Right lobe of liver (tissue), 6 donors: ENCODE measurements at regions not wholly inside any gene's neighbourhood (a gene's known extent, or its start where the extent isn't known, plus 50 kb on each side); places are given as distances from the start of the nearest gene placed in this dataset.

ENCODE experiments used
- ATAC-seq, 4 donors: fragments of 200-7000 bp; cut with Tn5 transposase; one replicate each; pipeline ENCODE4 v1.9.1; 2020; ENCODE audit warnings: mild to moderate bottlenecking in 4 of 4, moderate library complexity in 4 of 4
- DNase-seq, 3 donors: peaks; one replicate each; pipeline ENCODE4 v3.0.0-alpha.2; 2020
- H3K27ac ChIP-seq, 3 donors: fragments of 200-600 bp; one replicate each; pipeline ENCODE4 v1.8.0; 2022
- H3K27me3 ChIP-seq, 2 donors: fragments of 200-600 bp; one replicate each; pipeline ENCODE4 v1.8.0; 2022
- H3K36me3 ChIP-seq, 4 donors: fragments of 200-600 bp; sonication (generic) in 1 of 4; one replicate each; pipeline versions ENCODE4 v1.5.1 to v1.8.0; 2017 to 2022; ENCODE audit warnings: control low read depth in 1 of 4
- H3K4me1 ChIP-seq, 4 donors: fragments of 200-600 bp; sonication (generic) in 1 of 4; one replicate each; pipeline versions ENCODE4 v1.5.1 to v1.8.0; 2017 to 2022; ENCODE audit warnings: control low read depth in 1 of 4
- H3K4me3 ChIP-seq, 3 donors: fragments of 200-600 bp; one replicate each; pipeline ENCODE4 v1.8.0; 2022
- H3K9me3 ChIP-seq, 4 donors: fragments of 200-600 bp; sonication (generic) in 1 of 4; one replicate each; pipeline versions ENCODE4 v1.5.1 to v1.8.0; 2017 to 2022; ENCODE audit warnings: control low read depth in 1 of 4
- POLR2A ChIP-seq: fragments of 450-650 bp; IDR thresholded peaks from one replicate; pipeline ENCODE4 v1.6.1; 2017; ENCODE audit warnings: antibody characterized with exemption, mild to moderate bottlenecking
- WGBS: methylation state at CpG from one replicate; pipeline ENCODE4 v1.1.6; 2018; ENCODE audit warnings: low coverage, low lambda C conversion rate; ENCODE audit not compliant: insufficient coverage; ENCODE audit errors: missing lambda C conversion rate; 5-methylcytosine and 5-hydroxymethylcytosine counted together
- intact Hi-C, 2 donors: fragments of 100-400 bp; cut with DNase I; formaldehyde crosslinking; loops; one replicate each; pipeline versions ENCODE4 v1.11.2 to v1.14.1; 2022
- TF ChIP-seq, protein P1 (sequence below), 4 donors: fragments of 200-600 bp in 3 of 4; fragments of 450-650 bp in 1 of 4; IDR thresholded peaks; one replicate each; pipeline versions ENCODE4 v1.5.1 to v1.8.0; 2016 to 2022; ENCODE audit warnings: antibody characterized with exemption in 4 of 4, mild to moderate bottlenecking in 2 of 4
- donor health status: DM: no; HTN: yes; CAD: no.
- donor health status: DM: no; HTN: no; CAD: no.
- donor health status: DM: no; HTN: no; CAD: no.
- donor health status: DM: no; HTN: yes; CAD: no.
- donor health status: DM: no; HTN: yes; CAD: no.

DNA sequence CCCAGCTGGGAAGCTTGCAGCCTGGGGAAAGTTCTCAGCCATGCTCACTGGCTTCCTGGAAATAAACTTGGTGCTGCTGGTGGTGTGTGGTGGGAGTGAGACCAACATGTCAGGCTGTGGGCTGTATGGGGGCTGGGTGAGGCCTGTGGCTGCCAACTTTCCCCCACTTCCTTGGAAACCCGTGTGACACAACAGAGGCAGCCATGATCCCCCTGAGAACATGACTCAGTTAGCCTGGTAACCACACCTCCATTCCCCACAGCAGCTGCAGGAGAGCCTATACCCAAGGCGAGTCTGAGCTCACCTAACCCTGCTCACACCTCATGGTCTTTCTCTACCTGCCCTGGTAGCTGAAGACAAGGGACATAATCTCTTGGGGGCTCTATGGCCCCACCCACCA lies 72.7 kb upstream of the RGMB start:
- H3K4me3 ChIP-seq, result no peak overlapping the region
- peaks cover 0 to 3% (median 0%) of the 10 kb centered on the region in 4 donors for H3K9me3 ChIP-seq
- no peaks in the 10 kb centered on the region for H3K4me1 ChIP-seq
- no peaks in the 10 kb centered on the region for H3K36me3 ChIP-seq
- intact Hi-C loops, result no loop called here
- no peak for ATAC-seq
- H3K27me3 ChIP-seq, result no peaks in the 10 kb centered on the region
- no peak overlapping the region for H3K27ac ChIP-seq
- no CpG with 5 or more reads among the region's 2 CpGs for WGBS
- no peak for DNase-seq
- no peak for TF ChIP-seq POLR2A
- TF ChIP-seq, protein P1, sequence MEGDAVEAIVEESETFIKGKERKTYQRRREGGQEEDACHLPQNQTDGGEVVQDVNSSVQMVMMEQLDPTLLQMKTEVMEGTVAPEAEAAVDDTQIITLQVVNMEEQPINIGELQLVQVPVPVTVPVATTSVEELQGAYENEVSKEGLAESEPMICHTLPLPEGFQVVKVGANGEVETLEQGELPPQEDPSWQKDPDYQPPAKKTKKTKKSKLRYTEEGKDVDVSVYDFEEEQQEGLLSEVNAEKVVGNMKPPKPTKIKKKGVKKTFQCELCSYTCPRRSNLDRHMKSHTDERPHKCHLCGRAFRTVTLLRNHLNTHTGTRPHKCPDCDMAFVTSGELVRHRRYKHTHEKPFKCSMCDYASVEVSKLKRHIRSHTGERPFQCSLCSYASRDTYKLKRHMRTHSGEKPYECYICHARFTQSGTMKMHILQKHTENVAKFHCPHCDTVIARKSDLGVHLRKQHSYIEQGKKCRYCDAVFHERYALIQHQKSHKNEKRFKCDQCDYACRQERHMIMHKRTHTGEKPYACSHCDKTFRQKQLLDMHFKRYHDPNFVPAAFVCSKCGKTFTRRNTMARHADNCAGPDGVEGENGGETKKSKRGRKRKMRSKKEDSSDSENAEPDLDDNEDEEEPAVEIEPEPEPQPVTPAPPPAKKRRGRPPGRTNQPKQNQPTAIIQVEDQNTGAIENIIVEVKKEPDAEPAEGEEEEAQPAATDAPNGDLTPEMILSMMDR (IDR thresholded peaks at IDR 0.05), result no peak

DNA sequence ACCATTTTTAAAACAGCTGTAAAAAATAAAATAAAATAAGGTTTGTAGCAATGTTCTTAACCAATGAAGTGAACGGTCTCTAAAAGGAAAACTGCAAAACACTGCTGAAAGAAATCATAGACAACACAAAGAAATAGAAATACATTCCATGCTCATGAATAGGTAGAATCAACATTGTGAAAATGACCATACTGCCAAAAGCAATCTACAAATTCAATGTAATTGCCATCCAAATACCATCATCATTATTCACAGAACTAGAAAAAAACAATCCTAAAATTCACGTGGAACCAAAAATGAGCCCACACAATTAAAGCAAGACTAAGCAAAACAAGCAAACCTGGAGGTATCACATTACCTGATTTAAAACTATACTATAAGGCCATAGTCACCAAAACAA lies 67.6 kb upstream of the RGMB start:
- DNase-seq (no peak), ATAC-seq (no peak)
- no peaks in the 10 kb centered on the region for H3K4me1 ChIP-seq
- 47% methylated on average over 2 of the region's 2 CpGs for WGBS
- intact Hi-C loops, result no loop called here
- no peak overlapping the region for H3K4me3 ChIP-seq
- no peaks in the 10 kb centered on the region for H3K27me3 ChIP-seq
- peaks cover 0 to 3% (median 0%) of the 10 kb centered on the region in 4 donors for H3K9me3 ChIP-seq
- TF ChIP-seq POLR2A, result no peak
- TF ChIP-seq, protein P1 (IDR thresholded peaks at IDR 0.05), result no peak
- no peaks in the 10 kb centered on the region for H3K36me3 ChIP-seq
- H3K27ac ChIP-seq, result no peak overlapping the region

GRCh38 chr5:98709681-98710080 lies 63.8 kb upstream of the RGMB start:
- no peak overlapping the region for H3K4me3 ChIP-seq
- H3K9me3 ChIP-seq, result no peaks in the 10 kb centered on the region
- no peaks in the 10 kb centered on the region for H3K27me3 ChIP-seq
- WGBS, result 47% methylated on average over 1 of the region's 1 CpG
- no peaks in the 10 kb centered on the region for H3K36me3 ChIP-seq
- no peak overlapping the region for H3K27ac ChIP-seq
- no peaks in the 10 kb centered on the region for H3K4me1 ChIP-seq
- intact Hi-C loops, result no loop called here
- DNase-seq (no peak), ATAC-seq (no peak)
- no peak for TF ChIP-seq POLR2A
- TF ChIP-seq, protein P1 (IDR thresholded peaks at IDR 0.05), result no peak

- no peaks in the 10 kb centered on the region for H3K36me3 ChIP-seq
Observed at GRCh38 chr5:98713027-98713426, 60.4 kb upstream of the RGMB start.

DNA sequence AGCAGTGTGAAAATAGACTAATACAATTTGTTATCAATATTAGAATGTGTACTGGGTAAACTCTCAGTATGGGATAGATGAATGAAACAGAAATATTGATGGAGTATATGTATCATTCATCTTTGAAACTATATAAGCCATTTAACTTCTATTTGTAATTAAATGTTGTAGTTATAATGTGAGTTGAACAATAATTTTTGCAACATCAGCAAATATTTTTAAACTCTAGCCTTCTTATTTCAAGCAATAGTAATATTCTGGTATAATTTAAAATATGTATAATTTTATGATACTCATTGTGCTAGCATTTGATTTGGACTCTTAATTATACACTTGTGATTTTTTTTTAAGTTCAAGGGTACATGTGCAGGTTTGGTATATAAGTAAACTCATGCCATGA lies 59.6 kb upstream of the RGMB start:
- no peaks in the 10 kb centered on the region for H3K9me3 ChIP-seq
- H3K27me3 ChIP-seq, result no peaks in the 10 kb centered on the region
- H3K27ac ChIP-seq, result no peak overlapping the region
- no peaks in the 10 kb centered on the region for H3K36me3 ChIP-seq
- no peaks in the 10 kb centered on the region for H3K4me1 ChIP-seq
- intact Hi-C loops, result no loop called here
- TF ChIP-seq POLR2A, result no peak
- TF ChIP-seq, protein P1 (IDR thresholded peaks at IDR 0.05), result no peak
- ATAC-seq (no peak), DNase-seq (no peak)
- H3K4me3 ChIP-seq, result no peak overlapping the region

More at GRCh38 chr5:98713027-98713426, 60.4 kb upstream of the RGMB start:
- TF ChIP-seq POLR2A, result no peak
- TF ChIP-seq, protein P1 (IDR thresholded peaks at IDR 0.05), result no peak
- Histone ChIP-seq H3K4me1 (no peaks in the 10 kb centered on the region), H3K27ac (no peak overlapping the region), H3K4me3 (no peak overlapping the region), H3K27me3 (no peaks in the 10 kb centered on the region), H3K9me3 (no peaks in the 10 kb centered on the region)
- ATAC-seq (no peak), DNase-seq (no peak)
- intact Hi-C loops, result no loop called here
